HUDEP-2 (cell line): ENCODE measurements at regions not wholly inside any gene's neighbourhood (a gene's known extent, or its start where the extent isn't known, plus 50 kb on each side); places are given as distances from the start of the nearest gene placed in this dataset.
"Not testable (repeated sequence)": the region's sequence is repeated elsewhere in the genome, so short reads cannot be mapped to it uniquely, and the experiment has no call there.

Experiments used
- DNase-seq, 76 experiments: peaks; one replicate each; lab custom pipeline; 2025; ENCODE audit not compliant: unreplicated experiment in 76 of 76; lab: John Stamatoyannopoulos, UW

- no peak for DNase-seq
These were observed 115.1 kb upstream of the LPCAT1 start for GRCh38 chr5:1638658-1639400.

- no peak for DNase-seq
These were observed 114.1 kb upstream of the LPCAT1 start for GRCh38 chr5:1637639-1638481.

GRCh38 chr5:1636981-1637638, 113.3 kb upstream of the LPCAT1 start:
- no peak for DNase-seq

- DNase-seq: not testable (repeated sequence)
These were observed 112.5 kb upstream of the LPCAT1 start for GRCh38 chr5:1636208-1636770.

DNA sequence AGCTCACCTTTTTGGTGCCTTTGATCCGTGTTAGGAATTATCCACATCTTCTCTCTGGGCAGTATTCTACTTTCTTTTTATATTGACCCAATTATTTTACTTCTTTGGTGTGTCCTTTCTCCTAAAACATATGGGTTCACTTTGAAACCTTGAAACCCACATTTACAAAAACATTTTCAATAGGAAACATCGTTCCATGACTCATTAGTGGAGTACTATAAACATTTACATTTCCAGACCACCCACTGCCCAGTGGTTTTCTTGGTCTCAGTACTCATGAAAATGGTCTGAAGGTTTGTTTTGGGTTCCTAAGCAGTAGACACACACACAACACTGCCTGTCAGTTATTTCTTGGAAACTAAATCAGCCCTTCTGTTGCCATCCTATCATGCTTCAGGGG, 111.7 kb upstream of the LPCAT1 start:
- not testable (repeated sequence) for DNase-seq

GRCh38 chr5:1634337-1634661, 110.5 kb upstream of the LPCAT1 start:
- DNase-seq: no peak

DNA sequence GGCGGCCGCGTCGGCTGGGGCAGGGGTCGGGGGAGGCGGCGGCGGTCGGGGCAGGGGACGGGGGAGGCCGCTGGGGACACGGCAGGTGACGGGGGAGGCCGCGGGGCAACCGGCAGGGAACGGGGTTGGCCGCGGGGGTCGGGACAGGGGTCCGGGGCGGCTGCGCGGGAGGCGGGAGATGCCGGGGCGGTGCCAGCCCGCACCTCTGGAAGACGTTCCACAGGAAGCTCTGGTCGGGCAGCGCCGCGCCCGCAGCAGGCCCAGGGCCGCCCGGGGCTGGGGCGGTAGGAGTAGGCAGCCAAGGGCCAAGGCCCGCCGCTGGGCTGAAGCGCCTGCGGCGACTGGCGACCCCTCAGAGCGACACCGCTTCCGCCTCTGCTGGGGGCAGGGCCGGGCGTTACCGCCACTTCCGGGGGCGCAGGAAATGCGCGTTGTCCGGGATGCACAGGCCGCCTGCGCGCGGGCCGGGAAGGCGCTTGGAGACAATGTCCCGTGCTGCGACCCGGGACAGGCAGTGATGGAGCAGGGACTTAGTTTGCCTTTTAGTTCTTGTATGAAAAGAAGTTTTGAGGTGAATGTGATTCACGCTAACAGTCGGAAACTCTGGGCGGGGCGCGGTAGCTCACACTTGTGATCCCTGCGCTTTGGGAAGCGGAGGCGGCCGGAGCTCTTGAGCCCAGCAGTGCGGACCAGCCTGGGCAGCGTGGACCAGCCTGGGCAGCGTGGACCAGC, 110.0 kb upstream of the LPCAT1 start:
- peak in 69 of 76 experiments; percentile 3 to 74 (median 54) for DNase-seq

- DNase-seq: not testable (repeated sequence)
These were observed 107.2 kb upstream of the LPCAT1 start for GRCh38 chr5:1631004-1631403.

DNA sequence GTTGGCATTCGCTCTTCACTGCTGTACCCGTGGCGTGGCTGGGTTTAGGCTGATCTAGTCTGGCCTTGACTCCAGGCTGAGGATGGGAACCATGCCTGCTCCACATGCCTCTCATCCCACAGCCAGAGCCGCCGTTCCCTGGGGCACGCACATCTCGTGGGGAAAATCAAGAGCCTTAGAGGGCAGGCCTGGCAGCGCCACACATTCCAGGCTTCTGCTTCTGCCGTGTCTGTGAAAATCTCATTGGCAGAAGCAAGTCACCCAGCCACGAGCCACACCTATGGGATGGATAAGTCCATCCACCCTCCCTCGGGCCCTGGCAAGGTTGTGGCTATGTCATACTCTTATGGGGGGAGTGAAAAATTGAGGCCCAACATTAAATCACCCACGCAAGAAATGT, 102.6 kb upstream of the LPCAT1 start:
- not testable (repeated sequence) for DNase-seq

GRCh38 chr5:1619531-1619930, 95.8 kb upstream of the LPCAT1 start:
- not testable (repeated sequence) for DNase-seq

DNA sequence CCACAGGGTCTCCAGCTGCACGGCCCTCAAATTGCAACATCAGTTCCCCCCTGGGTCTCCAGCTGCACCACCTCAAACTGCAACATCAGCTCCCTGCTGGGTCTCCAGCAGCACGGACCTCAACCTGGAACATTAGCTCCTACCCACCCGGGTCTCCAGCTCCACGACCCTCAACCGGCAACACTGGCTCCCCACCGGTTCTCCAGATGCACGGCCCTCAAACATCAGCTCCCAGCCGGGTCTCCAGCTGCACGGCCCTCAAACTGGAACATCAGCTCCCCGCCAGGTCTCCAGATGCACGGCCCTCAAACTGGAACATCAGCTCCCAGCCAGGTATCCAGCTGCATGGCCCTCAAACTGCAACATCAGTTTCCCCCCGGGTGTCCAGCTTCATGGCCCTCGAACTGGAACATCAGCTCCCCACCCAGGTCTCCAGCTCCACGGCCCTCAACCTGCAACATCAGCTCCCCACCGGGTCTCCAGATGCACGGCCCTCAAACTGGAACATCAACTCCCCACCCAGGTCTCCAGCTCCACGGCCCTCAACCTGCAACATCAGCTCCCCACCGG, 94.6 kb upstream of the LPCAT1 start:
- DNase-seq: not testable (repeated sequence)

DNA sequence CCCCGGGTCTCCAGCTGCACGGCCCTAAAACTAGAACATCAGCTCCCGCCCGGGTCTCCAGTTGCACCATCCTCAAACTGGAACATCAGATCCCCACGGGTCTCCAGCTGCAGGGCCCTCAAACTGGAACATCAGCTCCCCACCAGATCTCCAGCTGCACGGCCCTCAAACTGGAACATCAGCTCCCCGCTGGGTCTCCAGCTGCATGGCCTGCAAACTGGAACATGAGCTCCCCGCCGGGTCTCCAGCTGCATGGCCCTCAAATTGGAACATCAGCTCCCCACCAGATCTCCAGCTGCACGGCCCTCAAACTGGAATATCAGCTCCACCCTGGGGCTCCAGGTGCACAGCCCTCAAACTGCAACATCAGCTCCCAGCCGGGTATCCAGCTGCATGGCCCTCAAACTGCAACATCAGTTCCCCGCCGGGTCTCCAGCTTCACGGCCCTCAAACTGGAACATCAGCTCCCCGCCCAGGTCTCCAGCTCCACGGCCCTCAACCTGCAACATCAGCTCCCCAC, 93.5 kb upstream of the LPCAT1 start:
- not testable (repeated sequence) for DNase-seq

GRCh38 chr5:1613515-1613914, 89.8 kb upstream of the LPCAT1 start:
- not testable (repeated sequence) for DNase-seq

DNA sequence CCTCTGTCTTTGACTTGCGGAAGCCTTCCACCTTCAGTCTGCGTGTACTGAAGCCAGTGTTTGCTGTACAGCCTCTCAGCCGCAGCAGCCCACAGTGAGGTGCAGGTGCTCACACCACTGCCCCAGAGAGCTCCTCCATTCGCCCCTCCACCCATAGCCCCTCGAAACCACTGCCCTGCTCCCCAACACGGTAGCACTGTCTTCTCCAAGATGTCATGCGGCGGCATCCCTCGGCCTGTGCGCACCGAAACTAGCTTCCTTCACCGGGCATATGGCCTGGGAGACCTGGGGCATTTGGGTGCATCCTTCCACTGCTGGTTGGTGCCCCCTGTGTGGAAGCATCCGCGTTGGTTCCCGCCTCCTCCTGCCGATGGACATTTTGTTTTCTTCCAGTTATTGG, 86.8 kb upstream of the LPCAT1 start:
- not testable (repeated sequence) for DNase-seq

GRCh38 chr5:1609111-1609510, 85.4 kb upstream of the LPCAT1 start:
- not testable (repeated sequence) for DNase-seq

DNA sequence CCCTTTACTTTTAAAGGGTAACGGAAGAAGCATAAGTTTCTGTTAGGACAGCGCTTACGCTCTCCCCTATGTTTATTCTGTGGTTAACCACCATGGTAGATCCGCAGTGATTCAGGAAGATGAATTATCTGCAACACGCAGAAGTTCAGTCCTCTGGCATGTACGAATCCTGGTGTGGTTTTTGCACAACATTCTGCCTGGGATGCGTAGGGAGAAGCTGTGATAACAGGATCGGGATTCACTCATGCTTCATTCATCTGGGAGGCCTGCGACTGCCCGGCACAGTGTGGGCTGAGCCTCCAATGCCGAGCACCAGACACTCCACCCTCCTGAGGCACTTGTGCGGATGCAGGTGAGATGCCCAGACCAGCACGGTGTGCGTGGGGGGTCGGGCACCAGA, 84.6 kb upstream of the LPCAT1 start:
- DNase-seq: not testable (repeated sequence)

GRCh38 chr5:1606951-1607350, 83.2 kb upstream of the LPCAT1 start:
- DNase-seq: not testable (repeated sequence)

GRCh38 chr5:1603916-1604315, 80.2 kb upstream of the LPCAT1 start:
- not testable (repeated sequence) for DNase-seq

DNA sequence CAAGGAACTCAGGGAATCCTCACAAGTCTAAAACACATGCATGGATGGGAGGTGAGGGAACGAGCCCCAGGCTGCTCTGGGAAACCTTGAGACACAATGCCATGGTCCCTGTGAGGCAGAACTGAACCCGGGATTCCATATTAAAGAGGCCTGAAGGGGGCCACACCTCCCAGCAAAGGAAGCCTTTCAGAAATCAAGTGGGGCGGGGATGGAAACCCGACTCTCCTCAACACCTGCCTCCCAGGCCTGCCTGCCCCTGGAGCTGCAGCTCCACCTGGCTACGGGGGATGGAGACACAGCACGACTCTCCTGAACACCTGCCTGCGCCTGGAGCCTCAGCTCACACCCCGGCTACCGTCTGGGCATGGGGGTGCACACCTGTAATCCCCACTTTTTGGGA, 77.8 kb upstream of the LPCAT1 start:
- not testable (repeated sequence) for DNase-seq
